MM.1S (cell line): ENCODE measurements at regions not wholly inside any gene's neighbourhood (a gene's known extent, or its start where the extent isn't known, plus 50 kb on each side); places are given as distances from the start of the nearest gene placed in this dataset.

Experiments used
- DNase-seq: peaks from one replicate; pipeline ENCODE4 v3.0.0-alpha.2; 2015
- H2AFZ ChIP-seq: fragments of 300-600 bp; sonication (generic); 2 replicates; pipeline ENCODE4 v1.6.0; 2016; ENCODE audit warnings: antibody characterized with exemption, low read length
- H3F3A ChIP-seq: fragments of 300-600 bp; sonication (generic); 2 replicates; pipeline ENCODE4 v1.6.1; 2016; ENCODE audit warnings: mild to moderate bottlenecking, antibody characterized with exemption, low read length, moderate library complexity, mixed read lengths; ENCODE audit not compliant: insufficient read depth
- H3K27ac ChIP-seq: fragments of 300-600 bp; sonication (generic); 2 replicates; pipeline ENCODE4 v1.5.1; 2016; ENCODE audit warnings: mild to moderate bottlenecking, low read length
- H3K27me3 ChIP-seq: fragments of 300-600 bp; sonication (generic); replicated peaks from 2 replicates; pipeline ENCODE4 v1.6.0; 2016; ENCODE audit warnings: low read length; ENCODE audit not compliant: insufficient read depth
- H3K36me3 ChIP-seq: fragments of 300-600 bp; sonication (generic); replicated peaks from 2 replicates; pipeline ENCODE4 v1.6.1; 2016; ENCODE audit warnings: mild to moderate bottlenecking, low read length, mixed read lengths; ENCODE audit not compliant: insufficient read depth
- H3K4me1 ChIP-seq: fragments of 300-600 bp; sonication (generic); 2 replicates; pipeline ENCODE4 v1.6.1; 2016; ENCODE audit warnings: low read length, mixed read lengths
- H3K4me2 ChIP-seq: fragments of 300-600 bp; sonication (generic); 2 replicates; pipeline ENCODE4 v1.6.0; 2016; ENCODE audit warnings: low read depth, low read length
- H3K4me3 ChIP-seq: fragments of 300-600 bp; sonication (generic); 2 replicates; pipeline ENCODE4 v1.5.1; 2016; ENCODE audit warnings: low read length, mixed read lengths
- H3K79me2 ChIP-seq: fragments of 300-600 bp; sonication (generic); 2 replicates; pipeline ENCODE4 v1.6.1; 2016; ENCODE audit warnings: mixed run types, low read length, mixed read lengths
- H3K9ac ChIP-seq: fragments of 300-600 bp; sonication (generic); 2 replicates; pipeline ENCODE4 v1.6.1; 2016; ENCODE audit warnings: low read length, mixed read lengths
- H3K9me2 ChIP-seq: fragments of 300-600 bp; sonication (generic); replicated peaks from 2 replicates; pipeline ENCODE4 v1.6.1; 2016; ENCODE audit warnings: mild to moderate bottlenecking, low read length, mixed read lengths; ENCODE audit not compliant: insufficient read depth
- H3K9me3 ChIP-seq: fragments of 300-600 bp; sonication (generic); replicated peaks from 2 replicates; pipeline ENCODE4 v1.6.1; 2016; ENCODE audit warnings: mild to moderate bottlenecking, low read length, mixed read lengths; ENCODE audit not compliant: insufficient read depth
- H4K20me1 ChIP-seq: fragments of 300-600 bp; sonication (generic); 2 replicates; pipeline ENCODE4 v1.6.1; 2016; ENCODE audit warnings: mild to moderate bottlenecking, low read length, moderate library complexity, mixed read lengths; ENCODE audit not compliant: insufficient read depth
- EZH2 ChIP-seq: fragments of 300-600 bp; sonication (generic); optimal IDR thresholded peaks from 2 replicates; pipeline ENCODE3; 2017; ENCODE audit warnings: low read depth, mild to moderate bottlenecking, antibody characterized with exemption, low read length, mixed read lengths
- EZH2phosphoT487 ChIP-seq: fragments of 300-600 bp; sonication (generic); IDR thresholded peaks from 2 replicates; pipeline ENCODE4 v1.6.1; 2018; ENCODE audit warnings: antibody characterized with exemption, low read length
- TF ChIP-seq, protein P1 (sequence below): fragments of 300-600 bp; sonication (generic); IDR thresholded peaks from 2 replicates; pipeline ENCODE4 v1.5.1; 2016; ENCODE audit warnings: antibody characterized with exemption, low read length, mixed read lengths

DNA sequence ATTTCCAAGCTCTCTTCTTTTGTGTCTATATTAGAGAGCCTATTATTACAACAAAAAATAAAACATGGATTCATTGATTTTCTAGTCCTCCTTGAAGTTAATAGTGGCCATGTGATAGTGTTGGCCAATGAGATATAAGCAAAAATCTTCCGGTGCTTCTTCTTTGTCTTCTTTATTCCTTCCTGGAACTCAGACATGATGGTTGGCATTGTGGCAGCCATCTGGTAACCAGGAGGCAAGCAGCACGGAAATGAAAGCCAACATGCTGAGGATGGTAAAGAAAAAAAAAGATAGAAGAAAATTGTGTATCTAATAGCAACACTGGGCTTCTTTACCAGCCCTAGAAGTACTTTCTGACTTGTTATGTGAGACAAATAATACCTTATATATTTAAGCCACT is 50.8 kb upstream of the SEL1L start:
- no peak overlapping the region for H2AFZ ChIP-seq
- no peaks in the 10 kb centered on the region for H3K79me2 ChIP-seq
- no peaks in the 10 kb centered on the region for H3K9me2 ChIP-seq
- no peaks in the 10 kb centered on the region for H3K9me3 ChIP-seq
- H3K27me3 ChIP-seq, result no peaks in the 10 kb centered on the region
- no peaks in the 10 kb centered on the region for H3K36me3 ChIP-seq
- H3F3A ChIP-seq, result no peaks in the 10 kb centered on the region
- no peak overlapping the region for H3K9ac ChIP-seq
- no peak for DNase-seq
- TF ChIP-seq EZH2phosphoT487 (no peak), EZH2 (no peak)
- TF ChIP-seq, protein P1, sequence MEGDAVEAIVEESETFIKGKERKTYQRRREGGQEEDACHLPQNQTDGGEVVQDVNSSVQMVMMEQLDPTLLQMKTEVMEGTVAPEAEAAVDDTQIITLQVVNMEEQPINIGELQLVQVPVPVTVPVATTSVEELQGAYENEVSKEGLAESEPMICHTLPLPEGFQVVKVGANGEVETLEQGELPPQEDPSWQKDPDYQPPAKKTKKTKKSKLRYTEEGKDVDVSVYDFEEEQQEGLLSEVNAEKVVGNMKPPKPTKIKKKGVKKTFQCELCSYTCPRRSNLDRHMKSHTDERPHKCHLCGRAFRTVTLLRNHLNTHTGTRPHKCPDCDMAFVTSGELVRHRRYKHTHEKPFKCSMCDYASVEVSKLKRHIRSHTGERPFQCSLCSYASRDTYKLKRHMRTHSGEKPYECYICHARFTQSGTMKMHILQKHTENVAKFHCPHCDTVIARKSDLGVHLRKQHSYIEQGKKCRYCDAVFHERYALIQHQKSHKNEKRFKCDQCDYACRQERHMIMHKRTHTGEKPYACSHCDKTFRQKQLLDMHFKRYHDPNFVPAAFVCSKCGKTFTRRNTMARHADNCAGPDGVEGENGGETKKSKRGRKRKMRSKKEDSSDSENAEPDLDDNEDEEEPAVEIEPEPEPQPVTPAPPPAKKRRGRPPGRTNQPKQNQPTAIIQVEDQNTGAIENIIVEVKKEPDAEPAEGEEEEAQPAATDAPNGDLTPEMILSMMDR, result no peak
- H3K4me2 ChIP-seq, result no peak overlapping the region
- no peak overlapping the region for H3K27ac ChIP-seq
- no peaks in the 10 kb centered on the region for H4K20me1 ChIP-seq
- H3K4me3 ChIP-seq, result no peak overlapping the region
- H3K4me1 ChIP-seq, result no peaks in the 10 kb centered on the region

DNA sequence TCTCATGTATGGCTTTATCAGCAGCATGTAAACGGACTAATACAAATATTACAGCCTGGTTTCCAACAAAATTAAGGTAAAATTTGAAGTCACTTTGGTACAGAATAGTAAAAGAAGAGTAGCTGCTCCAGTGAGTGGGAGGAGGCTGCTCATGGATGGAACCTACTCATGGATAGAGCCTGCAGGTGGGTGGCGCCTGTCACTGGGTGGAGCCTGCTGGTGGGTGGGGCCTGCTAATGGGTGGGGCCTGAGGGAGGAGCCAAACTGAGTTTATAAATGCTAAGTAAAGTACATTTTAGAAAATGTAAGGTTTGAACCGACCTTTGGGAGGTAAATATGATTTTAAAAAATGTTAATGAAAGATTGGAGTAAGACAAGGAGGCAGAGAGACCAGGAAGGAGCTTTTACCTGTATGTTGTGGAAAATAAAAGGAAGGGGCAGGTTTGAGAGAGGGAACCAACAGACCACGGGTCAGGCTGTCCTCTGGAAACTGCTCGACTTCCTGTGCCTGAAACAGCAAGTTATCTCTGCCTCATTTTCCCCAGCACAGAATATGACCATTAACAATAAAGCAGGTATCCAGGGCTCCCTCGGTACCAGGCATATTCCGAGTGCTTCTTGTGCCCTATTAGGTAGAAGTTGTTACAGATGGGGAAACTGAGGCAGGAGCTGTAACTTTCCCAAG is 55.9 kb upstream of the SEL1L start:
- H3K27ac ChIP-seq, result no peak overlapping the region
- no peaks in the 10 kb centered on the region for H3K9me3 ChIP-seq
- no peaks in the 10 kb centered on the region for H3K79me2 ChIP-seq
- no peak overlapping the region for H2AFZ ChIP-seq
- H3K36me3 ChIP-seq, result no peaks in the 10 kb centered on the region
- no peaks in the 10 kb centered on the region for H3K4me1 ChIP-seq
- H4K20me1 ChIP-seq, result no peaks in the 10 kb centered on the region
- H3K4me2 ChIP-seq, result no peak overlapping the region
- H3K9me2 ChIP-seq, result no peaks in the 10 kb centered on the region
- H3F3A ChIP-seq, result no peaks in the 10 kb centered on the region
- H3K27me3 ChIP-seq, result no peaks in the 10 kb centered on the region
- H3K9ac ChIP-seq, result no peak overlapping the region
- H3K4me3 ChIP-seq, result no peak overlapping the region
- TF ChIP-seq EZH2phosphoT487, result no peak
- TF ChIP-seq EZH2, result no peak
- TF ChIP-seq, protein P1, result no peak
- DNase-seq, result no peak

DNA sequence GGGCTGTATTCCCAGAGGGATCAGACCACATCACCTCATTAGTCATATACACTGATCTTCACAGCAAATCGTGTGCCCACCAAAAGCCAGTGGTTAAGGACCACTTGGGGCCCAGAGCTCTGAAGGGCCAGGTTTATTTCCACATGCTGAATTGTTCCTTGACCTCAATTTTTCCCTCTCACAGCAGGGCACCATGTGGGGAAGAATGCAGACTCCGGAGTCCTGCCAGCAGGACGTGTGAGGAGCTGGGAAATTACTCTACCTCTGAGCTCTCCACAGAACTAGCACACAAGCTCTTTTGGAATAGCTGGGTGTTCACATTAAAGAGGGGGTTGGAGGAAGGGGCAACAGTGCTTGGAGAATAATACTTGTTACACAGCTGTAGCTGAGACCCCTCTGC is 57.6 kb upstream of the SEL1L start:
- H3K79me2 ChIP-seq, result no peaks in the 10 kb centered on the region

More for the DNA sequence above, 57.6 kb upstream of the SEL1L start:
- H2AFZ ChIP-seq, result no peak overlapping the region
- no peak overlapping the region for H3K4me3 ChIP-seq
- H3F3A ChIP-seq, result no peaks in the 10 kb centered on the region
- H4K20me1 ChIP-seq, result no peaks in the 10 kb centered on the region
- H3K9me3 ChIP-seq, result no peaks in the 10 kb centered on the region
- H3K4me1 ChIP-seq, result no peaks in the 10 kb centered on the region
- TF ChIP-seq, protein P1, result no peak
- no peak overlapping the region for H3K27ac ChIP-seq
- DNase-seq, result no peak
- H3K4me2 ChIP-seq, result no peak overlapping the region
- no peaks in the 10 kb centered on the region for H3K9me2 ChIP-seq
- no peaks in the 10 kb centered on the region for H3K36me3 ChIP-seq
- H3K27me3 ChIP-seq, result no peaks in the 10 kb centered on the region
- H3K9ac ChIP-seq, result no peak overlapping the region
